ENCODE measurements at regions not wholly inside any gene's neighbourhood (a gene's known extent, or its start where the extent isn't known, plus 50 kb on each side); places are given as distances from the start of the nearest gene placed in this dataset.

GRCh38 chr1:96926176-96926575 is 204.6 kb downstream of the PTBP2 start:
- POLR2A ChIA-PET: no interaction called here
- CTCF ChIA-PET: no interaction called here
- no peak for DNase-seq (ENCODE audit: extremely low spot score)
- TF ChIP-seq ELF4 (IDR thresholded peaks at IDR 0.05) (no peak), PKNOX1 (IDR thresholded peaks at IDR 0.05) (no peak), FOXK2 (IDR thresholded peaks at IDR 0.05) (no peak), TARDBP (IDR thresholded peaks at IDR 0.05) (no peak), FOXM1 (IDR thresholded peaks at IDR 0.05; ENCODE audit: borderline replicate concordance) (no peak), ZNF384 (IDR thresholded peaks at IDR 0.05) (no peak), LEF1 (IDR thresholded peaks at IDR 0.05; ENCODE audit: borderline replicate concordance) (no peak)

GRCh38 chr1:96927125-96927524 is 205.5 kb downstream of the PTBP2 start:
- no peak for DNase-seq (ENCODE audit: extremely low spot score)
- ChIA-PET CTCF (interaction anchor here (0.5 kb wide), 1 partner anchor 23 kb away, joined by 3 read pairs; no protein-coding TSS in a partner anchor), POLR2A (no interaction called here)
- TF ChIP-seq PKNOX1 (IDR thresholded peaks at IDR 0.05) (no peak), FOXK2 (IDR thresholded peaks at IDR 0.05) (no peak), L3MBTL2 (conservative IDR thresholded peaks at IDR 0.05) (no peak)

- POLR2A ChIA-PET: no interaction called here
These were observed 209.6 kb downstream of the PTBP2 start for GRCh38 chr1:96931136-96931535.

GRCh38 chr1:96934282-96934681 is 212.7 kb downstream of the PTBP2 start:
- DNase-seq (ENCODE audit: extremely low spot score): no peak
- TF ChIP-seq SUZ12 (IDR thresholded peaks at IDR 0.05) (no peak), ARNT (IDR thresholded peaks at IDR 0.05) (no peak), FOXM1 (IDR thresholded peaks at IDR 0.05; ENCODE audit: borderline replicate concordance) (no peak)
- ChIA-PET CTCF (no interaction called here), POLR2A (no interaction called here)

More at GRCh38 chr1:96931136-96931535, 209.6 kb downstream of the PTBP2 start:
- no peak for TF ChIP-seq FOXA1 (IDR thresholded peaks at IDR 0.05)
- no peak for TF ChIP-seq ZNF384 (IDR thresholded peaks at IDR 0.05)
- TF ChIP-seq ELF4 (IDR thresholded peaks at IDR 0.05): no peak
- TF ChIP-seq L3MBTL2 (conservative IDR thresholded peaks at IDR 0.05): no peak
- TF ChIP-seq SUZ12 (IDR thresholded peaks at IDR 0.05): no peak
- no peak for TF ChIP-seq LEF1 (IDR thresholded peaks at IDR 0.05; ENCODE audit: borderline replicate concordance)
- TF ChIP-seq ARNT (IDR thresholded peaks at IDR 0.05): no peak
- no peak for TF ChIP-seq BHLHE40 (IDR thresholded peaks at IDR 0.05; ENCODE audit: borderline replicate concordance)
- no peak for TF ChIP-seq NFRKB (IDR thresholded peaks at IDR 0.05)
- no peak for TF ChIP-seq FOXK2 (IDR thresholded peaks at IDR 0.05)
- no peak for TF ChIP-seq CTBP1 (IDR thresholded peaks at IDR 0.05; ENCODE audit: borderline replicate concordance)
- TF ChIP-seq FOXM1 (IDR thresholded peaks at IDR 0.05; ENCODE audit: borderline replicate concordance): no peak
- no peak for TF ChIP-seq TARDBP (IDR thresholded peaks at IDR 0.05)
- TF ChIP-seq HDGF (IDR thresholded peaks at IDR 0.05; ENCODE audit: borderline replicate concordance): no peak
- no peak for TF ChIP-seq SP1 (IDR thresholded peaks at IDR 0.05)
- TF ChIP-seq PKNOX1 (IDR thresholded peaks at IDR 0.05): no peak
- CTCF ChIA-PET: no interaction called here
- no peak for DNase-seq (ENCODE audit: extremely low spot score)

GRCh38 chr1:96944432-96945092 is 223.0 kb downstream of the PTBP2 start:
- no peak for DNase-seq (ENCODE audit: extremely low spot score)
- ChIA-PET CTCF (no interaction called here), POLR2A (no interaction called here)
- TF ChIP-seq CTBP1 (IDR thresholded peaks at IDR 0.05; ENCODE audit: borderline replicate concordance) (no peak), LEF1 (IDR thresholded peaks at IDR 0.05; ENCODE audit: borderline replicate concordance) (no peak), L3MBTL2 (conservative IDR thresholded peaks at IDR 0.05) (no peak), TARDBP (IDR thresholded peaks at IDR 0.05) (no peak), SP1 (IDR thresholded peaks at IDR 0.05) (no peak), NFRKB (IDR thresholded peaks at IDR 0.05) (no peak), FOXK2 (IDR thresholded peaks at IDR 0.05) (no peak), BHLHE40 (IDR thresholded peaks at IDR 0.05; ENCODE audit: borderline replicate concordance) (no peak), ELF4 (IDR thresholded peaks at IDR 0.05) (no peak), FOXA1 (IDR thresholded peaks at IDR 0.05) (no peak), ARNT (IDR thresholded peaks at IDR 0.05) (no peak), PKNOX1 (IDR thresholded peaks at IDR 0.05) (no peak), ZNF384 (IDR thresholded peaks at IDR 0.05) (no peak)

- DNase-seq (ENCODE audit: extremely low spot score): no peak
- TF ChIP-seq TARDBP (IDR thresholded peaks at IDR 0.05): no peak
- ChIA-PET CTCF (no interaction called here), POLR2A (no interaction called here)
These were observed 224.0 kb downstream of the PTBP2 start for GRCh38 chr1:96945509-96946084.
